ENCODE measurements at regions not wholly inside any gene's neighbourhood (a gene's known extent, or its start where the extent isn't known, plus 50 kb on each side); places are given as distances from the start of the nearest gene placed in this dataset.

DNA sequence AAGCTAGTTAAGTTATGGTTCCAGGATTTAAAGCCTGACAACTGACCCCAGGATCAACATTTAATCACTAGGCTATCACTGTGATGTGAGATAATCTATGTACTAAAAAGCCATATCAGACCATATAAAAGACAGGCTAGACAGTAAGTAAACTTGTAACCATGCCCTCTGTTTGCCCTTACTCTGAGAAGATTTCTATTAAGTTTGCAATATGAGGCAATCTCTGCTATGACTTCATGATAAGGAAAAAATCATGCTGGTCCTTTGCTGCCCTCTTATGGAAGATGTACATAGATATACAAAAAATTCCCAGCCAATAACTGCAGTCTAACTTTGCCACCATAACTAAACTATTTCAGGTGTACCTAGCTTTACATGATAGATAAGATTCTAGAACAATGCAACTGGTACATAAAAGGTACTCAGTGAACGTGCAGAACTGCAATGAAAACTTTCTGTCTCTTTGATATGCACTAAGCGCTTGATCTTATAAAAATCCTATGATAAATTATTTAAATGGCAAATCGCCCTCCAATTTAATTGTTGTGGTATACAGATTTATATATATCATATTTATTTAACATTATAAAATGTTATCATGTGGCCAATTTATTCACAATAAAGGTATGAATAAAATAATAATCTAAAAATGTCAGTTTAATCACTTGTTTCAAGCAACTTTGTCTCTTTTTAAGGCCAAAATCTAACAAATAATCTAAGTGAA lies 70.5 kb downstream of the FAM217A start:
- DNase-seq, result no peak

GRCh38 chr6:4009486-4009885 lies 69.5 kb downstream of the FAM217A start:
- no peak for DNase-seq

- no peak for DNase-seq
Measured at GRCh38 chr6:4010048-4010447, 68.9 kb downstream of the FAM217A start.

DNA sequence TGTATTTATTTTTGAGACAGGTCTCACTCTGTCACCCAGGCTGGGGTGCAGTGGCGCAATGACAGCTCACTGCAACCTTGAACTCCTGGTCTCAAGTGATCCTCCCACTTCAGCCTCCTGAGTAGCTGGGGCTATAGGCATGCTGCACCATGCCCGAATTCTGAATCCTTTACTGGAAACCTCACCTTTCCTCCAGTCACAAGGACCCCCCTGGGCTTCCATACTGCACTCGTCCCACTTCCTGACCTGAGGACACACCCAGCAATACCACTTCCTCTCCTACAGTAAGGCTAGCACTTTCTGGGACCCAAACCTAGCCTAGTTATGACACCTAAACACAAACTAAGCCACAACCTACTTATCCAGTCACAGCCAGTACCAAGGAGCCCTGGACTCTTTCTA lies 68.2 kb downstream of the FAM217A start:
- no peak for DNase-seq

GRCh38 chr6:4012826-4013225 lies 66.1 kb downstream of the FAM217A start:
- no peak for DNase-seq

- DNase-seq, result no peak
Measured at GRCh38 chr6:4017058-4017739, 61.7 kb downstream of the FAM217A start.

GRCh38 chr6:4017834-4018170 lies 61.1 kb downstream of the FAM217A start:
- DNase-seq, result no peak

GRCh38 chr6:4018171-4018923 lies 60.6 kb downstream of the FAM217A start:
- DNase-seq, result peak; percentile 45 to 95 (median 88)
